Activated CD4-positive, alpha-beta T cell treated with anti-CD3 and anti-CD28 coated beads, Interleukin-2, Interleukin-4, amounts not matched to agents 100 ng/mL and 50 ng/mL, durations not matched to agents 16 hours and 8 hours (primary cell): ENCODE measurements at regions not wholly inside any gene's neighbourhood (a gene's known extent, or its start where the extent isn't known, plus 50 kb on each side); places are given as distances from the start of the nearest gene placed in this dataset.

Experiments used
- DNase-seq: peaks from one replicate; pipeline ENCODE4 v3.0.0-alpha.2; 2020; ENCODE audit warnings: low spot score

DNA sequence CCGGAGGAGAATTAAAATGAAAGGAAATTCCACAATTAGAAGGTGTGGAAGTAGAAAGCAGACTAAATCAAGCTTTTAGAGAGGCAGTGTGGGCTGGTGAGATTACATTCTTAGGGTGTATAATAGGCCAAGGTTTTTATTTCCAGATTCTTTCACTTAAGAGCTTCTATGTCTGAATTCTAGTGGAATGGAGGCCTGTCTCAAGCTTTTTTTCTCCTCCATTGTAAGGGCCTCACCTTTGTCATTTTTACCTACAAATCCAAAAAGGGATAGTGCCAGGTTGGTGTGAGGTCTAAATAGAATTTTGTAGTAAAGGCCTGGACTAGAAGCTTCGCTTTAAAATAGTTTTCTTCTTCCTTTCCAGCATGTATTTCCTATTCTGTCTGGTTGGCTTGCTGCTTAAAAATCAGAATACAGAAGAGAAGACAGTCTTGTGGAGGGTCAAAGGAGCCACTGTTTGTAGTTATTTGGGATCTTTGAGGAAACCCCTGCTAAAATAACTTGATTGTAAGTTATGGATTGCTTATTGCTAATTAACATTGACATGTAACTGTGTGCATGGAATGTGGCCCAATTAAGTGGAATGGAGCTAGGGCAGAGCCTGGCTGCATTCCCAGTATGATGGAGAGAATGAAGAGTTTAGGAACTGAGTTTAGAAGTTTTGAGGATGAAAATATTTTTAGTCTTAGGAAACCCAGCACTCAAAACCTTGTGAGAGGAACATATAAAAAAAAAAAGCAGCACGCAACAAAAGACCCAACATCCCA is 162.5 kb upstream of the B3GALT2 start:
- DNase-seq: no peak

DNA sequence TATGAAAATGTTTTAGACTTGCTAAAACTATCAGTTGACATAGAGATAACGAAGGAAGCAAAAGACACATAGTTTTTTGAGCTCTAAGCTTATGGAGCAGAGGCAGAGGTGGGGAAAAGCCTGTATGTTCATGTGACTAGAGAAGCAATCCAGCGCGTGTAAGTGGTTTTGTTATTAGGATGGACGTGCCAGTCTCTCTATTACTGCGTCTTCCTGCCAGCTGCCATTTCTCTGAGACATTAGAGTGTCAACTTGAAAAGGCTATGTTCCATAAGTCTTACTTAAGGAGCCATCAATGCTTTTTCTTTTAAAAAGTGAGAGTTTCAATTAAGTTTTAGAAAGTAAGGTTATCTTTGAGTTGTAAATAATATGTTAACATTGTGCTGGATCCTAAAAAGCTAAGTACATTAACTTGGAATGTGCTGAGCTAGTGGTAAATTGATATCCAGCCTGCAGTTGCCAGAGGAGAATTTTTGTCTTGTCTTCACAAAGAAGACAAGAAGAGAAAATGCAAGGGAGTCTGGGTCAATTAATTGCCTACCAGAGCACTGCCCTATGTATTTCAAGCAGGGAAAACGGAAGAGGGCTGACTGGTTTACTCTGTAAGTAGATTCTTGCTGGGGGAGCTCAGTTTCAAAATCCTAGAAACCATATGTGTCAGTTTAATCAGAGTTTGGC is 161.8 kb upstream of the B3GALT2 start:
- DNase-seq: no peak

DNA sequence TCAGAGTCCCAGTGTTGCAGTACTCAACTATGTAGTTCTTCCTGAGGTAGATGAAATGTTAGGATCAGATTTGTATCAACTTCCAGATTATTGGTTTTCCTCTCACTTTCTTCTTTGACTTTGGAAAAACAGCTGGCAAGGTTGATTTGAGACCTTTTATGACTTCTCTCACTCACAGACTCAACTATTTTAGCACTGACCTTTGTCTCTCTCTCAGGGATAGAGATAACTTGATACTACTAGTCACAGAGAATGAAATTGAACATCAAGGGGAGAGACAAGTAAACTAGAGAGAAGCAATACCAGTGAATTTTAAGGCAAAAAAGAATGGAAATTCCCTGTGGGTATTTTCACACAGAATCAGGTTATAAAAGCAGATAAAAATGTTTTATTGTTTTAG is 159.7 kb upstream of the B3GALT2 start:
- no peak for DNase-seq

DNA sequence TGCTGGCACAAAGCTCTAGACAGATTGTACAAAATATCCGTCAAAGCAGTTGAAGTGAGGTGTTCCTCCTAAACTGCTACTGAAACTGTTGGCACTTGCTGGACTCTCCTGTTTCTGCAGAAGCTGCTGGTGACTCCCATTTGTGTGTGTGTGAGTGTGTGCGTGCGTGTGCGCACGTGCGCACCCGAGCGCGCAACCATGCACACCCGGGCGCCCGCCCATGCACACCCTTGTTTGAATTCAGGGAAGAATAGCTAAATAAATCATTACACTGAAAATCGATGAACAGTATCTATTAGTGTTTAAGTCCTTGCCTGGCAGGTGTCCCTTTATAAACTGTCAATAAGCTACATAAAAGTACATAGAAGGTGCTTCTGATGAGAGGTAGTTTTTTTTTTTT is 156.4 kb upstream of the B3GALT2 start:
- DNase-seq: no peak

DNA sequence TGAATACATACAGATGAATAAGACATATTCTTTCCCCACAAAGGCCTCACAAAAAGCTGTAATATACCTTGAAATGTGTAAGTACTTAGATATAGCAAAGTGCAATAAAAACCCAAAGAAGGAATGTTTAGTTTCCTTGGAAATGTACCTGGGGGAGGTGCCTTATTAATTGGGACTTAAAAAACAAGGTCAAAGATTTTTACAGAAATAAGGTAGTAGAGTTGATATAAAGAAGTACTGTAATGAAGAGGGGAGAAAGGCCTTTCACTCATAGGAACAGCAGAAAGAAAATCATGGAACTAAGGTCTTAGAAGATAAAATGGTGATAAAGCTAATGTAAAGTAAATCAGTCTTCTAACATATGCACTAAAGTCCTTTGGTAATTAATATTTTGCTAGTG is 153.9 kb upstream of the B3GALT2 start:
- no peak for DNase-seq

DNA sequence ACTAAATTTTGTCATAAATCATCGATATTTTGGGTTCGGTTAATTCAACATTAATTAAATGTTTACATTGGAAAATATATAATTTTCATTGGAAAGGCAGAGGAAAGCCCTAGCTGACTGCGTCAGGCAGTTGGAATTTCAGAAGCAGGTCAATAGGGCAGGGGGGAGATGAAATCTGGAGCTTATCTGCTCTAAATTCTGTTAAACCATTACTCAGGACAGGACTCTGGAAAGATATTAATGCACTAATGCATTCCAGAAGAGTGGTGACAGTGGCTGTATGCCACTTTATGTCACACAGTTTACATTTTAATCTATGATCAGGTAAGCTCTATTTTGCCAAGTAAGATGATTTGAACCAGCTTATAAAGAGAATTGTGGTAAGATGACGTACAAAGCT is 153.0 kb upstream of the B3GALT2 start:
- no peak for DNase-seq

DNA sequence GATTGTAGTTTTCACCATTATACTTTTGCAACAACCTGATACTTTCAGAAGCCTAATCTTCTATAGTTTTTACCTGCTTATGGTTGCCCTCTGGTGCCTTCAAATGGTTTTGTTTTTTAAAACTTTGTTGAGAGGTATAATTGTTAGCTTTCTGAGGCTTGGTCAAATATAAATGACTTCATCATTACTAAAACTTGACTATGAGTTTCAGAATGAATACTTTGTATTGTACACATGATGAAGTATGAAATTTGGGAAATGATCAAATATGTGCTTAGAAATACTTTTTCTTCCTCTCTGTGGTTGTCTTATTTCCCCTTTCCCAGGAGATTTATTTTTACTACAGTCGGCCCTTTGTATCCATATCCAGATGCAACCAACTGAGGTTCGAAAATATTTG is 151.8 kb upstream of the B3GALT2 start:
- DNase-seq: no peak

DNA sequence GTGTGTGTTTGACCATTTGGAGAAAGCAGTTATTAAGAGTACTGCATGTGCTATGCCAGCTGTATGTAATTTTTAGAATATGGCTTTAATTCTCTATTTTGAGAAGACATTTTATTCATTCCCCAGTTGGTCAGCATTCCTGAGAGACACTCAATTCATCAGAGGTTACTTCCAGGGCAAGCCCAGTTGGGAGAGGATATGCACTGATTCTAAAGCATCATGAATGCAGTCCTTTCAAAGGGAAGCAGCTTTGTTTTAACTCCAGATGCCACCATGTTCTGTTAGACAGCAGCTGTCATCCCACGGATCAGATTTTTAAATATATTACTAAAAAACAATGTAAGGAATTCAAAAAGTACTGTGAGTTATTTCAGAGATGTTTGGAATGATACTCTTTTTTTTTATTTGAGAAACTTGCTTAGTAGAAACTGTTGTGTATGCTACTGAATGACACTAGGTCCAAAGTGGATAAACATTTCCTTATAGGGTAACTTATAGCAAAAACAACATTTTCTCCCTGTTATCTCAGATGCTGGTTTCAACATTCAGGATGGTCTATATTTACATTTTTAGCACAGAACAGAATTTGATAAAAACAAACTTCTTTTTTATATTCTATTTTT is 149.5 kb upstream of the B3GALT2 start:
- no peak for DNase-seq

DNA sequence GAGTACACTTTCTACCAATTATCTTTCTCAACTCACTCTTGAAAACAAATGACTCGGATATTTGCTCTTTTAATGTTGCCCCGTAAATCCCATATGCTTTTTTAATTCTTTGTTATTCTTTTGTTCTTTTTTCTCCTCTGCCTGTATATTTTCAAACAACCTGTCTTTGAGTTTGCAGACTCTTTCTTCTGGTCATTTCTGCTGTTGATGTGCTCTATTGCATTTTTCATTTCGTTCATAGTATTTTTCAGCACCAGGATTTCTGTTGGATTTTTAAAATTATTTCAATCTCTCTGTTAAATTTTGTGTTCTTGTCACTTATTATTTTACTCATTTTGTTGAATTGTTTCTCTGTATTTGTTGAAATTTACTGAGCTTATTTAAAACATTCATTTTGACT is 146.8 kb upstream of the B3GALT2 start:
- DNase-seq: no peak

DNA sequence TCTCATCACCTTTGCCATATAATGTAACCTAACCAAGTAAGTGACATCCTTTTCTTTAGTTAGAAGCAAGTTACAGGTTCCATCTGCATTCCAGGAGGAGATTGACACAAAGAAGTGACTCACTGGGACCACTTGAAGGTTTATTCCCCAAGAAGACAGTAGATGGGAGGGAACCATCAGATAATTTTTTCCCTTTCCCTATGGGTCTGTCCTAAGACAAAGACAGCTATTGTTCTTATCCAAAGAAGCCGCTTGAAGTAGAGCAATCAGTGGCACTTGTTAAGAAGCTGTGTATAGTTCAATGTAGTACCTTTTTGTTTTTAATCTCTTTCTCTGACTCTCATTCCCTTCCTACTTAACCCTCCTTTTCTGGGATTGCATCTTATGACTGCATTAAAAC is 139.9 kb upstream of the B3GALT2 start:
- DNase-seq: no peak

DNA sequence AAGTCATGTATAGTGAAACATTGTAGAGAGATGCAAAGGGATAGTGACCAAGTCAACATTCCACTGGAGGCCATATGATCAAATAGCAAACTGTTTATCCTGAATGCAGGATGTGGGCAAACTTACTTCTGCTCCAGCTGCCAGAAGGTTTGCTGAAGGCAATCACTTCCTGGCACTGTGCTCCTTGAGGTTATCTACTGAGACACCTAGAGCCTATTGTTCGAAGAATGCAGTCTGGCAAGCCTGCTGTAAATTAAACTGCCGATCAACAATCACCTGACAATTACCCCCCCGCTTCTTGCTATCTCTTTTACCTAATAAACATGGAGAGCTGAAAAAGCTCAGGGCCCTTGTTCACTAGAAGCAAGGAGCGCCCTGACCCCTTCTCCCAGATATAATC is 139.4 kb upstream of the B3GALT2 start:
- DNase-seq: no peak

DNA sequence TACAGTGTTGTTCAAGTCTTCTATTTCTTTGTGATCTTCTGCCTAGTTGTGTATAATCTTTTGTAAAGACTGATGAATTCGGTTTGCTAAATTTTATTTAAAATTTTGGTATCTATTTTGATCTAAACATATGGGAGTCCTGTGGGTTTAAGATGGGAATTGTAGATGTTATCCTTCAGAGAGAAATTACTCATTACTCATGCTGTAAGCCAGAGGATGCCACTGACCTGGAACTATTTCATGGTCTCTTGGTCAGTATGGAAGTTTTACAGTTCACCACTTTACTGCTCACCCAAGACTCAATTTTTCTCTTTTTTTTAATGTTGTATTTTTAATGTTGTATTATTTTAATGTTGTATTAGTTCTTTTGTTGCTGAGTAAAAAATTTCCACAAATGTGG is 138.6 kb upstream of the B3GALT2 start:
- no peak for DNase-seq

DNA sequence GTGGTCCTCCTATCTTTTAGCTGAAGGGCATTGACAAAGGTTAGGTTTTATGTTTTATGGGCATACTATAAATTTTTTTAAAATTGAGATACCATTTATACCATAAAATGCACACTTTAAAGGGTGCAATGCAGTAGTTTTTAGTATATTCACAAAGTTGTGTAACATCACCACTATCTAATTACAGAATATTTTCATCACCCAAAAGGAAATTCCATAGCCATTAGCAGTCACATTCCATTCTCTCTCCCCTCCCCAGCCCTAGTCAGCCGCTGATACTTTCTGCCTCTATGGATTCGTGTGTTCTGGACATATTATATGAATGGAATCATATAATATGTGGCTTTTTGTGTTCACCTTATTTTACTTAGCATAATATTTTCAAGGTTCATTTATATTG is 135.8 kb upstream of the B3GALT2 start:
- no peak for DNase-seq

DNA sequence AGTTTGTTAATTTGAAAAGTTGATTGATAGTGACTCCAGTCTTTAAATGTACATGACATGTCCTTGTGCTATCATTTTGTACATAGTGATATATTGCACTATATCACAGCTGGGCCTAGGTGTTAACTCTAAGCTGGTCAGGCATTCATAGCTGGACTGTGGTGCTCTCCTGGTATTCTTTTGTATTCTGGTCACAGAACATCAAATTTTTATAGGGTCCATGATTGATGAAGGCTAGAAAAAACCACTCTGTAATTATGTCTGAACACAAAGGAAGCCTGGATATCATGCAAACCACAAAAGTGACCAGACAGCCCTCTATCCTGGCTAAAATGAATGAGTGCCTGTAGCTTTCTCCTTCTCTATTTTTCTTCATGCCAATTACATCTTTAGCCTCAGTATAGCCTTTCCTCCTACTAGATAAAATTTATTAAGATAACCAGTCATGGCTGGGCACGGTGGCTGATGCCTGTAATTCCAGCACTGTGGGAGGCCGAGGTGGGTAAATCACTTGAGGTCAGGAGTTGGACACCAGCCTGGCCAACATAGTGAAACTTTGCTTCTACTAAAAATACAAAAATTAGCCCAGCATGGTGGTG is 134.9 kb upstream of the B3GALT2 start:
- DNase-seq: no peak

DNA sequence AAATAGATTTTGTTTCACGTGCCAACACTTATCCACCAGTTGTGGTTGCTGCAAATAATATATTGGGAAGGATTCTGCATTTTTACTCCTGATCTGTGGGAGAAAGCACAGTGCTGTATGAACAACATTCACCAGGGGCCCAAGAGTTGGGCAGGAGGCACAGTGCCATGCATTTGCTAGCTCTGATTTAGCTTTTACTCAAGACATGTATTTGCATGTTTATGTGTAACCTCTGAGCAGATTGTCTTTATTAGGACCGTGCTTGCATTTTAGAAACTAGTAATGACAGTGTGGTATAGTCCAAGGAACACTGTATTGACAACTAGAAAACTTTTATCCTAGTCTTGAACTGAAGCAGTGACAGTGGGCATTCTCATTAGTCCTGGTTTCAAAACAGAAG is 133.9 kb upstream of the B3GALT2 start:
- DNase-seq: no peak

DNA sequence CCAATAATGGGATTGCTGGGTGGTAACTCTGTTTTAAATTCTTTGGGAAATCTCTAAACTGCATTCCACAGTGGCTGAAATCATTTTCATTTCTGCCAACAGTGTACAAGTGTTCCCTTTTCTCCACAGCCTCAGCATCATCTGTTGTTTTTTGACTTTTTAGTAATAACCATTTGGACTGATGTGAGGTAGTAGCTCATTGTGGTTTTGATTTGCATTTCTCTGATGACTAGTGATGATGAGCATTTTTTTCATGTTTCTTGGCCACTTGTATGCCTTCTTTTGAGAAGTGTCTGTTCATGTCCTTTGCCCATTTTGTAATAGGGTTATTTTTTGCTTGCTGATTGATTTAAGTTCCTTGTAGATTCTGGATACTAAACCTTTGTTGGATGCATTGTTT is 131.9 kb upstream of the B3GALT2 start:
- DNase-seq: no peak

DNA sequence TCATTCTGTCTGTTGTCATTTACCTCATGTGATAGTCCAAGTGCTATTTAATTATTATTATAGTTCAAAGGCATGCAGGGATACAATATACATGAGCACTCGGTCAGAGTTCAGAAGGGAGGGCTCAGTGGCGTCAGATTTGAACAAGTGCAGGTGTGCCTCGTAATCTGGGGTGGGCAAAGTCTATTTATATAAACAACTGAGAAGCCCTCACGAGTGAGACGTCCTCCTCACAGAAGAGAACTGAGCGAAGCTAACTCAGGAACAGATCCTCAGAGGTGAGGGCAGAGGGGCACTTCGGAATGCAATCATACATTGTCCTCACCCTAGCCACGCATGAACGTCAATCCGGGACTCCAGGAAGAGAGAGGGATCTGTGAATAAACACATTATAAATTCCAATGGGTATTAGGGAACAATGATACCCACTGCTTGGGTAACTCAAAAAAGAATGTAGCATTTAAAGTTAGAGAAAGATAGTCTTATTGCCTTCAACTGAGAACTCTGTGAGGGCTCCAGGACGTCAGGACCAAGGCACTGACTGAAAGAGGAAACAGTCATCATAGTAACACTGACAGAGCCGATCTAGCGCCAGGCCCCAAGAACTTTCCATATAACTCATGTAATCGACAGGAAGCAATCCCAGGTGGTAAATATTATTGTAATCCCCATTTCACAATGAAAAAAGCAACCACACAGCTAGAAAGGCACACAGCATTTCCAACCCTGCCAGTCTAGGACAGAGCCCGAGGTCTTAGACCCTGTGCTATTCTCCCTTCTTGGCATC is 127.1 kb upstream of the B3GALT2 start:
- DNase-seq: no peak

DNA sequence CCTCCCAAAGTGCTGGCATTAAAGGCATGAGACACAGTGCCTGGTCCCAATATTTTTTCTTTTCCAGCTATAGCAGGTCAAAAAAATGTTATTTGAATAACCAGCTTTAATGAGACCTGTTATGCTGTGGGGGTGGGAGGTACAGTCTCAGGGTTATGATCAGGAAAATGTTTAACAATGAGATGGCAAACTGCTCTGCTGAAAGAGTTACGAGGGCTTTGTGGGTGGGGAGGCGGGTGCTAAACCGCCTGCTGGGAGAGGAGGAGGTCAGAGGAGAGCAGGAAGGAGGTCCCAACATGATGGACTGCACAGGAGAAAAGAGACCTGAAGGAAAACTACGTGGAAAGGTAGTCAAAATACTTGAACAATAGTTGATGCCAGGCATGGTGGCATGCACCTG is 126.0 kb upstream of the B3GALT2 start:
- no peak for DNase-seq

DNA sequence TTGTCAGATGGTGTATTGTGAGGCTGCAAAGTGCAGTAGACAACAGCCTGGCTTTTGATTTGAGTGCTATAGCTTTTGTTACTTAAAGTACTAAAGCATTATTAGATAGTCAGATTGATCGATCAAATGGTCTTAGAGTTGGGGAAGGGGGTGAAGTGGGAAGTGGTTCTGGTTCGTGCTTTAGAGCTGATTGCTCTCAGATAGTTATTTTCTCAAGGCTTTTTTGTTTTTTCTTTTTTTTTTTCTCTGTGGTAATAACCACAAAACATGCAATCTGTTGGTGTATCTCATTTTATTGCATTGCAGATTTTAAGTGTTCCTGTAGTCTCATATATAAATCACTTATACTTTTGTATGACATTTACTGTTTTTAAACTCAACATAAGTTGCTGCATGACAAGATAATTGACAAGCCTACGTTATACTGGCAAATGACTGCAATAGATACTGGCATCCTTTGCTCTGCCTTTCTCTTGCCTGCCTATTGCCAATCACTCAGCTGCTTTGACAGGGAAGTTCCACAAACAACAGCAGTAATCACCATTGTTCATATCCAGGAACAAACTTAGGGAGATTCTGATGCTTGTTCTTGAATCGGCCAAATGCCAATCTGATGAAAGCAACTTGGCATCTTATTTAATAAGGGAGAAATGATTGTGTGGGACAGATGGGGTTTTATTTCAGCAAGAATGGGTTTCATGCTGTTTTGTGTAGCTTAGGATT is 125.0 kb upstream of the B3GALT2 start:
- DNase-seq: no peak

DNA sequence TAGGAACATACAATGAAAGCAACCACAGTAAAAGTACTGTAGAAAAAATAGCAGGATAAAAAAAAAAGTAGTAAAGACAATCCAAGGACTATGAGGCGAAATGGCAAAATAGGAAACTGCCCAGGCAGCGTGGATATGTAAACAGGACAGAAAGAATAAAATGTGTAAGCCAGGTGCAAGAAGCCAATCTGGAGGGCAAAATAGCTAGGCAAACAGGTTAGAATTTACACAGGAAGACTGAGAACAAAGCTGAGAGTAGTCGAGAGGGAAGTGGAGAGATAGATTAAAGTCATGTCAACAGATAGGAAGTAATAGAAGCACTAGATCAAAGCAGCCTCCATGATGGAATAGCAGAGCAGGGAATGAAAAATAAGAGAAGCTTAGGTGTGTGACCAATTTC is 124.2 kb upstream of the B3GALT2 start:
- no peak for DNase-seq

DNA sequence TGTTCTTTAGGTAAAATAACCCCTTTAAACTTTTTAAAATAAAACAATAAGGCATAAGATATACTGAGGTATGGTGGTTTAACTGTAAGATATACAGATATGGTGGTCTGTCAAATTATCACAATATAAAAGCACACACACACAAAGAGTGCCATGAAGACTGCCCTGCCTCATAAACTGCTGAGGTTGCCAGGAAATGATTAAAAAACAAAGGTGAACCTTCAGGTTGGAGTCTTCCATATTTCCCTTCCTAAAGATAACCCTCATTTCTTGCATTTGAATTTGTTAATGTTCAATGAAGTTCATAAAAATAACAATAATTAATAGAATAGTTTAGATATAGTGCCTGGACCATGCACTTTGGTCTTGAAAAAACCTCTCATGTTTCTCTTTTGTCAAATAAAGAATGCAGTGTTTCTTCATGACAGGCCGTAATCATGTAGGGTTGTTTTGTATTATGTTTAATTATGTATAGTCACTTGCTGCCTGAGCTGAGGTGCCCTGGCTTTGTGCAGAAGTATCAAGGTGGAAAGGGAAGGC is 123.6 kb upstream of the B3GALT2 start:
- DNase-seq: no peak
